Endodermal cell (in vitro differentiated cells): ENCODE measurements at regions not wholly inside any gene's neighbourhood (a gene's known extent, or its start where the extent isn't known, plus 50 kb on each side); places are given as distances from the start of the nearest gene placed in this dataset.

Experiments used
- DNase-seq: peaks from one replicate; pipeline ENCODE4 v3.0.0-alpha.2; 2017
- H3K27ac ChIP-seq: 2 replicates; pipeline ENCODE4 v1.5.1; 2013; ENCODE audit warnings: mild to moderate bottlenecking, low read depth, low read length, moderate library complexity
- H3K27me3 ChIP-seq: 2 replicates; pipeline ENCODE4 v1.6.1; 2013; ENCODE audit warnings: mild to moderate bottlenecking, low read length, moderate library complexity; ENCODE audit not compliant: insufficient read depth, control insufficient read depth, poor library complexity, severe bottlenecking
- H3K36me3 ChIP-seq: 2 replicates; pipeline ENCODE4 v1.7.0; 2013; ENCODE audit warnings: mild to moderate bottlenecking, low read length, moderate library complexity; ENCODE audit not compliant: control insufficient read depth, insufficient read depth
- H3K4me1 ChIP-seq: one replicate; pipeline ENCODE4 v1.7.0; 2013; ENCODE audit warnings: low read length; ENCODE audit not compliant: control insufficient read depth, insufficient read depth
- H3K4me3 ChIP-seq: 2 replicates; pipeline ENCODE4 v1.5.1; 2013; ENCODE audit warnings: mild to moderate bottlenecking, low read length, moderate library complexity
- H3K9ac ChIP-seq: 2 replicates; pipeline ENCODE4 v1.6.1; 2013; ENCODE audit warnings: mild to moderate bottlenecking, low read length, moderate library complexity; ENCODE audit not compliant: poor library complexity, severe bottlenecking; ENCODE audit errors: extremely low read depth
- H3K9me3 ChIP-seq: 2 replicates; pipeline ENCODE4 v1.6.1; 2013; ENCODE audit warnings: mild to moderate bottlenecking, low read length, moderate library complexity; ENCODE audit not compliant: control insufficient read depth
- H3K27ac Mint-ChIP-seq: 2 replicates; pipeline ENCODE4 v1.8.0; 2020; ENCODE audit warnings: mixed read lengths
- H3K27me3 Mint-ChIP-seq: 2 replicates; pipeline ENCODE4 v1.8.0; 2021; ENCODE audit warnings: mild to moderate bottlenecking, mixed read lengths; ENCODE audit not compliant: insufficient read depth
- H3K36me3 Mint-ChIP-seq: 2 replicates; pipeline ENCODE4 v1.8.0; 2020; ENCODE audit warnings: low read depth, mixed read lengths
- H3K4me1 Mint-ChIP-seq: 2 replicates; pipeline ENCODE4 v1.8.0; 2020; ENCODE audit warnings: mixed read lengths
- H3K4me3 Mint-ChIP-seq: 2 replicates; pipeline ENCODE4 v1.8.0; 2020; ENCODE audit warnings: mild to moderate bottlenecking, moderate library complexity, mixed read lengths
- H3K9me3 Mint-ChIP-seq: 2 replicates; pipeline ENCODE4 v1.8.0; 2020; ENCODE audit warnings: mild to moderate bottlenecking, mixed read lengths
- WGBS, 2 experiments: methylation state at CpG; one replicate each; pipeline versions ENCODE4 v1.1.5 to v1.1.7; 2013; ENCODE audit warnings: missing lambda C conversion rate in 2 of 2, mixed read lengths in 1 of 2; ENCODE audit not compliant: insufficient coverage in 1 of 2, insufficient read length in 1 of 2; 5-methylcytosine and 5-hydroxymethylcytosine counted together
- TF ChIP-seq, protein P1 (sequence below): fragments of 200-600 bp; sonication (generic); conservative IDR thresholded peaks from 2 replicates; pipeline ENCODE4 v1.5.0; 2021; ENCODE audit warnings: antibody characterized with exemption, mild to moderate bottlenecking

DNA sequence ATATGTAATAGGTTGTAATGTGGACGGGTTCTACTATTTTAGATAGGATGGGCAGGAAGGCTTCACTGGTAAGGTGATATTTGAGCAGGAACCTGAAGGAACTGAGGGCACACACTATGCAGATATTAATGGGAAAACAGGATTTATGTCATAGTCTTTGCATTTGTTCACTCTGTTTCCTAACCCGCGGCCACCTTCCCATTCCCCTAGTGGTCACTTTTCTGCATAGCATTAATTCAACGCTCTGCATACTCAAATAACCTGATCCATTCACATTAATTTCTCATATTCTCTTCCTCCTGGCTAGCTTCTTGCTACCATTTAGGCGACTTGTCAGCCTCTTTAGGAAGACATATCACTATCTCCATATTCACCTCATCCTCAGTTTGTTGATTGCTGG is 61.5 kb downstream of the GSPT2 start:
- WGBS, 2 experiments = 86 to 93% methylated on average over 3 to 5 of the region's 5 CpGs
- peaks cover 20% of the 10 kb centered on the region for H3K36me3 Mint-ChIP-seq
- H3K9me3 ChIP-seq = peaks cover 8% of the 10 kb centered on the region
- H3K4me1 Mint-ChIP-seq = peaks cover 2% of the 10 kb centered on the region
- no peak overlapping the region for H3K9ac ChIP-seq
- no peaks in the 10 kb centered on the region for H3K27me3 ChIP-seq
- no peaks in the 10 kb centered on the region for H3K27me3 Mint-ChIP-seq
- TF ChIP-seq, protein P1, sequence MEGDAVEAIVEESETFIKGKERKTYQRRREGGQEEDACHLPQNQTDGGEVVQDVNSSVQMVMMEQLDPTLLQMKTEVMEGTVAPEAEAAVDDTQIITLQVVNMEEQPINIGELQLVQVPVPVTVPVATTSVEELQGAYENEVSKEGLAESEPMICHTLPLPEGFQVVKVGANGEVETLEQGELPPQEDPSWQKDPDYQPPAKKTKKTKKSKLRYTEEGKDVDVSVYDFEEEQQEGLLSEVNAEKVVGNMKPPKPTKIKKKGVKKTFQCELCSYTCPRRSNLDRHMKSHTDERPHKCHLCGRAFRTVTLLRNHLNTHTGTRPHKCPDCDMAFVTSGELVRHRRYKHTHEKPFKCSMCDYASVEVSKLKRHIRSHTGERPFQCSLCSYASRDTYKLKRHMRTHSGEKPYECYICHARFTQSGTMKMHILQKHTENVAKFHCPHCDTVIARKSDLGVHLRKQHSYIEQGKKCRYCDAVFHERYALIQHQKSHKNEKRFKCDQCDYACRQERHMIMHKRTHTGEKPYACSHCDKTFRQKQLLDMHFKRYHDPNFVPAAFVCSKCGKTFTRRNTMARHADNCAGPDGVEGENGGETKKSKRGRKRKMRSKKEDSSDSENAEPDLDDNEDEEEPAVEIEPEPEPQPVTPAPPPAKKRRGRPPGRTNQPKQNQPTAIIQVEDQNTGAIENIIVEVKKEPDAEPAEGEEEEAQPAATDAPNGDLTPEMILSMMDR = peak; percentile 60
- no peak overlapping the region for H3K27ac ChIP-seq
- no peaks in the 10 kb centered on the region for H3K4me1 ChIP-seq
- peak overlapping the region; percentile 87 for H3K4me3 ChIP-seq
- no peak for DNase-seq
- H3K4me3 Mint-ChIP-seq = no peak overlapping the region
- peaks cover 4% of the 10 kb centered on the region for H3K36me3 ChIP-seq
- peaks cover 64% of the 10 kb centered on the region for H3K9me3 Mint-ChIP-seq
- no peak overlapping the region for H3K27ac Mint-ChIP-seq

DNA sequence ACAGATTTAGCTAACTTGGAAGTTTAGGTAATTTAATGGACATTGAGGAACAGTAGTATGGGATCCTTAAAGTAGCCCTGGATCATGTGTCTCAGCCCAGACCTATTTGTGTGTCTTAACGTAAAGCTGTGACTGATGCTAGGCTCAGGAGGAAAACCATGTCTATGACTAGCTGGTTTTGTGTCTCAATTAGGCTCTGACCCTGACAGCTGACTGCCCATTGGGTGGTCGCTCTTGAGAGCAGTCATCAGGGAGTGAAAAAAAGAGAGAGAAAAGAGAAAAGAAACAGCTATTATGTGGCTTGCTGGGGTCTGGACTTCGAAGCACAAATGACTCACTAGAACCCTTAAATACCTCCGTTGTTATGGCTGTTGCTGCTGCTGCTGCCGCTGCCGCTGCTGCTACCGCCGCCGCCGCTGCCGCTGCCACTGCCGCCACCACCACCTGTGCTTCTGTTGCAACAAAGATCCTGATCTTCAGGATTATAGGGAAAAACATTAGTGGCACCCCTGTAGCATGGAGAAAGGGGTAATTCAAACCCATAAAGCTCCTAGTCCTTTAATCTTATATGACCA is 70.7 kb downstream of the GSPT2 start:
- Mint-ChIP-seq H3K4me1 (no peaks in the 10 kb centered on the region), H3K4me3 (no peak overlapping the region), H3K9me3 (peaks cover 47% of the 10 kb centered on the region), H3K36me3 (peaks cover 17% of the 10 kb centered on the region), H3K27ac (no peak overlapping the region), H3K27me3 (no peaks in the 10 kb centered on the region)
- WGBS, 2 experiments = 96% methylated on average over 12 of the region's 12 CpGs; no CpG with 5 or more reads in 1 of the 2 experiments
- TF ChIP-seq, protein P1 = no peak
- no peak for DNase-seq
- Histone ChIP-seq H3K27ac (no peak overlapping the region), H3K4me1 (no peaks in the 10 kb centered on the region), H3K27me3 (no peaks in the 10 kb centered on the region), H3K36me3 (no peaks in the 10 kb centered on the region), H3K9me3 (no peaks in the 10 kb centered on the region), H3K9ac (no peak overlapping the region), H3K4me3 (no peak overlapping the region)

DNA sequence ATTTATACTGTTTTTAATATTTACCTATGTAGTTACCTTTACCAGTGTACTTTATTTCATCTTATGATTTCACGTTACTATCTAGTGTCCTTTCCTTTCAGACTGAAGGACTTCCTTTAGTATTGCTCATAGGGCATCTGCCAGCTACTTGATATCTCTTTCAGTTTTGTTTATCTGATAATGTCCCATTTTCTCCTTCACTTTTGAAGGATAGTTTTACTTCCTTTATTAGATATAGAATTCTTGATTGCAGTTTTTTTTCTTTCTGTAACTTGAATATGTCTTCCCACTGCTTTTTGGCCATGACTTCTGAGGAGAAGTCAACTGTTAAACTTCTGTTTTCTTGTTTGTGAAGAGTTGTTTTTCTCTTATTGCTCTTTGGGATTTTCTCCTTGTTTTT is 69.4 kb upstream of the MAGED1 start:
- no peak overlapping the region for H3K9ac ChIP-seq
- H3K4me3 ChIP-seq = no peak overlapping the region
- TF ChIP-seq, protein P1 = no peak
- Mint-ChIP-seq H3K4me3 (no peak overlapping the region), H3K9me3 (peaks cover 52% of the 10 kb centered on the region), H3K27me3 (no peaks in the 10 kb centered on the region), H3K27ac (no peak overlapping the region), H3K36me3 (peaks cover 3% of the 10 kb centered on the region), H3K4me1 (peaks cover 5% of the 10 kb centered on the region)
- H3K27ac ChIP-seq = no peak overlapping the region
- DNase-seq = no peak
- no peaks in the 10 kb centered on the region for H3K9me3 ChIP-seq
- no peaks in the 10 kb centered on the region for H3K36me3 ChIP-seq
- no peaks in the 10 kb centered on the region for H3K4me1 ChIP-seq
- WGBS, 2 experiments = 100% methylated on average over 1 of the region's 1 CpG; no CpG with 5 or more reads in 1 of the 2 experiments
- H3K27me3 ChIP-seq = no peaks in the 10 kb centered on the region
